Tibial artery (tissue), 4 donors: ENCODE measurements at regions not wholly inside any gene's neighbourhood (a gene's known extent, or its start where the extent isn't known, plus 50 kb on each side); places are given as distances from the start of the nearest gene placed in this dataset.

ENCODE experiments used
- DNase-seq, 2 donors: peaks; one replicate each; pipeline ENCODE4 v3.0.0-alpha.2; 2019
- H3K27ac ChIP-seq, 2 donors: fragments of 200-600 bp; sonication (generic) in 1 of 2; 1 replicate in 1 of 2; 2 replicates in 1 of 2; pipeline ENCODE4 v1.5.1; 2018 to 2019; ENCODE audit warnings: mild to moderate bottlenecking in 1 of 2
- H3K27me3 ChIP-seq, 2 donors: fragments of 200-600 bp; sonication (generic) in 1 of 2; one replicate each; pipeline versions ENCODE4 v1.5.1 to v1.6.0; 2016 to 2019
- H3K36me3 ChIP-seq, 3 donors: fragments of 200-600 bp; sonication (generic) in 2 of 3; one replicate each; pipeline ENCODE4 v1.5.1; 2016 to 2019; ENCODE audit warnings: mild to moderate bottlenecking in 2 of 3
- H3K4me1 ChIP-seq, 4 donors: fragments of 200-600 bp; sonication (generic) in 2 of 4; 1 replicate in 3 of 4; 2 replicates in 1 of 4; pipeline ENCODE4 v1.5.1; 2016 to 2019
- H3K4me3 ChIP-seq, 2 donors: fragments of 200-600 bp; sonication (generic) in 1 of 2; 1 replicate in 1 of 2; 2 replicates in 1 of 2; pipeline ENCODE4 v1.5.1; 2018 to 2019; ENCODE audit warnings: mild to moderate bottlenecking in 2 of 2
- H3K9me3 ChIP-seq, 3 donors: fragments of 200-600 bp; sonication (generic) in 1 of 3; one replicate each; pipeline ENCODE4 v1.5.1; 2016 to 2019
- intact Hi-C: fragments of 100-400 bp; cut with DNase I; formaldehyde crosslinking; loops from one replicate; pipeline ENCODE4 v1.15.0; 2023; ENCODE audit warnings: low total_unique reads
- TF ChIP-seq, protein P1 (sequence below), 2 experiments: fragments of 200-600 bp in 1 of 2; fragments of 450-650 bp in 1 of 2; IDR thresholded peaks; one replicate each; pipeline ENCODE4 v1.5.1; 2017 to 2019; ENCODE audit warnings: antibody characterized with exemption in 2 of 2, mild to moderate bottlenecking in 1 of 2, moderate library complexity in 1 of 2

DNA sequence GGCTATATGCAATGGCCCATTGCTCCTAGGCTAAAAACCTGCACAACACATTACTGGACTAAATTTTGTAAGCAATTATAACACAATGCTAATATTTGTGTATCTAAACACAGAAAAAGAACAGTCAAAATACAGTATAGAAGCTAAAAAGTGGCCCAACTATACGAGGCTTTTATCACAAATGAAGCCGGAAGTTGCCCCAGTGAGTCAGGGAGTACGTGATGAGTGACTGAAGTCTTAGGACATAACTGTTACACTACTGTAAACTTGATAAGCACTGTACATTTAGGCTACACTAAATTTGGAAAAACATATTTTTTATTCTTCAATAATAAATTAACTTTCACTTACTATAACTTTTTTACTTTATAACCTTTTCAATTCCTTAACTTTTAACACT, 105.2 kb upstream of the PRR16 start:
- no peak overlapping the region for H3K4me3 ChIP-seq
- H3K27ac ChIP-seq, result no peak overlapping the region
- H3K36me3 ChIP-seq, result no peaks in the 10 kb centered on the region
- H3K9me3 ChIP-seq, result no peaks in the 10 kb centered on the region
- no peaks in the 10 kb centered on the region for H3K27me3 ChIP-seq
- no peaks in the 10 kb centered on the region for H3K4me1 ChIP-seq
- DNase-seq, result no peak
- intact Hi-C loops, result no loop called here
- TF ChIP-seq, protein P1, sequence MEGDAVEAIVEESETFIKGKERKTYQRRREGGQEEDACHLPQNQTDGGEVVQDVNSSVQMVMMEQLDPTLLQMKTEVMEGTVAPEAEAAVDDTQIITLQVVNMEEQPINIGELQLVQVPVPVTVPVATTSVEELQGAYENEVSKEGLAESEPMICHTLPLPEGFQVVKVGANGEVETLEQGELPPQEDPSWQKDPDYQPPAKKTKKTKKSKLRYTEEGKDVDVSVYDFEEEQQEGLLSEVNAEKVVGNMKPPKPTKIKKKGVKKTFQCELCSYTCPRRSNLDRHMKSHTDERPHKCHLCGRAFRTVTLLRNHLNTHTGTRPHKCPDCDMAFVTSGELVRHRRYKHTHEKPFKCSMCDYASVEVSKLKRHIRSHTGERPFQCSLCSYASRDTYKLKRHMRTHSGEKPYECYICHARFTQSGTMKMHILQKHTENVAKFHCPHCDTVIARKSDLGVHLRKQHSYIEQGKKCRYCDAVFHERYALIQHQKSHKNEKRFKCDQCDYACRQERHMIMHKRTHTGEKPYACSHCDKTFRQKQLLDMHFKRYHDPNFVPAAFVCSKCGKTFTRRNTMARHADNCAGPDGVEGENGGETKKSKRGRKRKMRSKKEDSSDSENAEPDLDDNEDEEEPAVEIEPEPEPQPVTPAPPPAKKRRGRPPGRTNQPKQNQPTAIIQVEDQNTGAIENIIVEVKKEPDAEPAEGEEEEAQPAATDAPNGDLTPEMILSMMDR (IDR thresholded peaks at IDR 0.05), result no peak

DNA sequence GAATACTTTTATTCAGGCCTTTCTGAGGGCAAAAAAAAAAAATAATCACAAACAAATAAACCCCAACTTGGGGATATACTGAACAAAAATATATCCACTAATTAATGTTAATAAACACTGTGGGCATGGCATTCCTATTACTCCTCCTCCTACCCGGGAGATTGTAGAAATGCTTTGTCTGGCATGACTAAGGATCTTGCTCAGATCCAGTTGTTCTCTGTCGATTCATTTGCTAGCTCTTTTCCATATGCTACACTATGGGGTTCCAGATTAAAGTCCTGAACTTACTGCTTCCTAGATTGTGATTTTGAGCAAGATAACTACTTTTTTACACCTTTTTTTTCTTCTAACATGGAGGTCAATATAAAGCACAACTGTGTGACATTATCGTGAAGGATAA, 102.2 kb upstream of the PRR16 start:
- Histone ChIP-seq H3K9me3 (no peaks in the 10 kb centered on the region), H3K27ac (no peak overlapping the region), H3K27me3 (no peaks in the 10 kb centered on the region), H3K4me1 (no peaks in the 10 kb centered on the region), H3K4me3 (no peak overlapping the region), H3K36me3 (no peaks in the 10 kb centered on the region)
- no peak for DNase-seq
- TF ChIP-seq, protein P1 (IDR thresholded peaks at IDR 0.05), result no peak
- intact Hi-C loops, result no loop called here

DNA sequence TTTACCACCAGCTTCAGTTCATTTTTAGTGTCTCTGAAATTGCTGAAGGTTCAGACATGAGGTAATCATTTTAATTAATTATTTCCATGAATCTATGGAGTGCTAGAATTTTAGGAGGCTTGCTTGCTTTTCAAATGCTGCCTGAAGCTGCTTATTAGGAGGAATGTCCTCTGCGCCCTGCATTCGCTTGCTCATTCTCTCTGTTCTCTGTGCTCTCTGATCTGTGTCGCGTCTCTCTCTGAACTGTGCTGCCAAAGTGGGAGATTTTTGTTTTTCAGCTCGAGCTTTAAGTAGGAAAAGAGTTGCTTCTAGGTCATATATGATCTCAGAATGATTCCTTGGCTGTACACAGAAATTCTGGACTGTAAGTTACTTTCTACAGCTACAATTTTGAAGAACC, 101.7 kb upstream of the PRR16 start:
- intact Hi-C loops, result no loop called here

DNA sequence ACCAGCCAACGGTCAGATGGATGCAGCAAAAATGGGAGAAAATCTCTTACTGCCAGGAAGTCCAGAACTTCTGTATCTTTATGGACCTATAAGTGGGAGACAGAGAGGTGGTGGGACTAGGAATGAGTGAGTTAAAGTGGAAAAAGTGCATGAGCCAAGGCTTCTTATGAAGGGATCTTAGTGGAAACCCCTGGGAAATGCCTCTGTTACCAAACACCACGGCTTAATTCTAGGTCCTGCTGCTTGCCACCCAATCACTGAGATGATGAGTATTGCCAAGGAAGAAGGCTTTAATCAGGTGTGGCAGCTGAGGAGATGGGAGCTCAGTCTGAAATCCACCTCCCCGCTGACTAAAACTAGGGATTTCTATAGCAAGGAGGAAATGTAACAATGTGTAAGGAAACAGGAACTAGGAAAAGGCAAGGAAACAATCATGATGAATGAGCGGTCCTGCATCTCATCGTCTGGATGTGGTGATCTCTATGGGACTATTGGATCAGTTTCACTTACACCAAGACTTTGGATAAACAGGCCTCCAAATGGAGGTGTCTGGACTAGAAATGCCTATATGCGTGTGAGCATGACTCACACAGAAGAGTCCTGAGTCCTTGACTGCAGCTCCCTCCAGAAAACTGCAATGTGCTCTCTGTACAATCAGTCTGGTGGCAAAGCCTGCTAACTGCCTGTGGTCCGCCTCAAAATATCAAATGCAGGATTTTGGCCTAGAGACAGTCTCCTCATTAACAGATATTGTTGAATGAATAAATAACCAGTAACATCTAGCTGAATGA, 98.2 kb upstream of the PRR16 start:
- H3K27ac ChIP-seq, result no peak overlapping the region
- DNase-seq, result no peak
- intact Hi-C loops, result no loop called here
- no peaks in the 10 kb centered on the region for H3K27me3 ChIP-seq
- TF ChIP-seq, protein P1 (IDR thresholded peaks at IDR 0.05), result no peak
- H3K9me3 ChIP-seq, result no peaks in the 10 kb centered on the region
- no peaks in the 10 kb centered on the region for H3K36me3 ChIP-seq
- H3K4me1 ChIP-seq, result no peaks in the 10 kb centered on the region
- no peak overlapping the region for H3K4me3 ChIP-seq

More for the DNA sequence above, 101.7 kb upstream of the PRR16 start:
- H3K27me3 ChIP-seq, result no peaks in the 10 kb centered on the region
- H3K4me1 ChIP-seq, result no peaks in the 10 kb centered on the region
- H3K27ac ChIP-seq, result no peak overlapping the region
- H3K9me3 ChIP-seq, result no peaks in the 10 kb centered on the region
- no peak overlapping the region for H3K4me3 ChIP-seq
- no peaks in the 10 kb centered on the region for H3K36me3 ChIP-seq
- TF ChIP-seq, protein P1 (IDR thresholded peaks at IDR 0.05), result no peak
- DNase-seq, result no peak

DNA sequence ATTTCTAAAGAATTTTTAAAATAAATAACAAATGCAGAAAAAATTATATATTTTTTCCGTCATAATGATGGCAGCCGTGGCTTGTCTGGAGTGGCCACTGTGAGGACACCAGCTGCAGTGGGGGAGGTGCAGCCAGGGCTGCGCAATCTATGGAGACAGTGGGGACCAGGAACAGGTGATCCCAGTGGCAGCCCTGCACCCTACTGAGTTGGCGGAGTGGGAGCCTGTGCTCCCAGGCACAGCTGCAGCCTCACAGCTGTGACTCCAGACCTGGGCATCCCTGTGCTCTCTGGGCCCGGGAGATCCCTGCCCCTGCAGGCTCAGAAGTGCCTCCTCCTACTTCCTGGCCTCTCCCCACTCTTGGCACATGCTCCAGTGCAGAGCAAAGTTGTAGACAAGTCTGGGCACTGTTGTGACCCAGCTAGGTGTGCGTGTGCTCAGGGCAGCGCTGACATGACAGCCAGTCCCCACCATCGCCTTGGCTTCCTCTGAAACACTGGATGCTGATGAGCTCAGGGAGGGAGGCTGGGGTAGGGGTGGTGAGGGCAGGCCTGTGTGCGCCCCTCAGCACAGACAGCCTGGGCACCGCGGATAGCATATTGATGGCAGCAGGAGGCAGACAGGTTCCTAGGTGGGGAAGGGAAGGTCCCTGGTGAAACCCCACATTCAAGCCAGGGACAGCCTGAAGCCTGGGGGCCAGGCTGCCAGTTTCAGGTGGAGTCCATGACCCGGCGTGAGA, 96.0 kb upstream of the PRR16 start:
- no peaks in the 10 kb centered on the region for H3K9me3 ChIP-seq
- DNase-seq, result no peak
- H3K36me3 ChIP-seq, result no peaks in the 10 kb centered on the region
- TF ChIP-seq, protein P1 (IDR thresholded peaks at IDR 0.05), result no peak
- intact Hi-C loops, result no loop called here
- no peak overlapping the region for H3K4me3 ChIP-seq
- no peaks in the 10 kb centered on the region for H3K27me3 ChIP-seq
- H3K27ac ChIP-seq, result no peak overlapping the region
- peaks cover 0 to 12% (median 0%) of the 10 kb centered on the region in 4 donors for H3K4me1 ChIP-seq
